SK-N-SH (cell line): ENCODE measurements at regions not wholly inside any gene's neighbourhood (a gene's known extent, or its start where the extent isn't known, plus 50 kb on each side); places are given as distances from the start of the nearest gene placed in this dataset.

Experiments
- CTCF ChIA-PET: fragments of 300-600, 350-600 bp; formaldehyde crosslinking; extraction: SDS; loops from one replicate; lab custom pipeline; 2021; lab: Yijun Ruan, JAX
- POLR2A ChIA-PET: fragments of 350-600 bp; sonication (Branson Sonifier 250); formaldehyde crosslinking; extraction: SDS; loops from one replicate; lab custom pipeline; 2020; ENCODE audit warnings: antibody characterized with exemption, inconsistent platforms; lab: Yijun Ruan, JAX
- DNase-seq: peaks from one replicate; pipeline ENCODE4 v3.0.0; 2012
- H2AFZ ChIP-seq: fragments of 200-600 bp; sonication (generic); 2 replicates; pipeline ENCODE4 v1.8.1; 2016; ENCODE audit warnings: antibody characterized with exemption, mild to moderate bottlenecking, low read depth
- H3F3A ChIP-seq: fragments of 200-600 bp; sonication (generic); replicated peaks from 2 replicates; pipeline ENCODE3; 2016; ENCODE audit warnings: antibody characterized with exemption, mild to moderate bottlenecking; ENCODE audit not compliant: insufficient read depth
- H3K27ac ChIP-seq, 2 experiments: fragments of 200-500 bp in 1 of 2; fragments of 200-600 bp in 1 of 2; sonication (Bioruptor generic) in 1 of 2; sonication (generic), shearing (Covaris generic) in 1 of 2; 2 replicates each; pipeline versions ENCODE4 v1.5.1 to v1.6.1; 2014 to 2016; ENCODE audit warnings: low read depth in 2 of 2, inconsistent platforms in 1 of 2, low read length in 1 of 2, mild to moderate bottlenecking in 1 of 2, mixed read lengths in 1 of 2
- H3K27me3 ChIP-seq: fragments of 200-600 bp; sonication (generic), shearing (Covaris generic); 2 replicates; pipeline ENCODE4 v1.6.1; 2016; ENCODE audit warnings: mixed run types; ENCODE audit not compliant: insufficient read depth
- H3K36me3 ChIP-seq, 2 experiments: fragments of 200-500 bp in 1 of 2; fragments of 200-600 bp in 1 of 2; sonication (Bioruptor generic) in 1 of 2; sonication (generic) in 1 of 2; replicated peaks in 1 of 2; 2 replicates each; pipeline versions ENCODE3 to v1.5.1; 2014 to 2016; ENCODE audit warnings: low read length in 1 of 2, mild to moderate bottlenecking in 1 of 2; ENCODE audit not compliant: insufficient read depth in 2 of 2, control insufficient read depth in 1 of 2
- H3K4me1 ChIP-seq, 2 experiments: fragments of 200-500 bp in 1 of 2; fragments of 200-600 bp in 1 of 2; sonication (Bioruptor generic) in 1 of 2; sonication (generic), shearing (Covaris generic) in 1 of 2; 2 replicates each; pipeline versions ENCODE4 v1.5.1 to v1.6.1; 2014 to 2016; ENCODE audit warnings: low read depth in 1 of 2, low read length in 1 of 2, mixed run types in 1 of 2; ENCODE audit not compliant: insufficient read depth in 2 of 2, control insufficient read depth in 1 of 2
- H3K4me2 ChIP-seq: fragments of 200-600 bp; sonication (generic), shearing (Covaris generic); 2 replicates; pipeline ENCODE4 v1.6.1; 2017; ENCODE audit warnings: mixed run types
- H3K4me3 ChIP-seq, 2 experiments: fragments of 200-500 bp in 1 of 2; fragments of 200-600 bp in 1 of 2; sonication (Bioruptor generic) in 1 of 2; sonication (generic), shearing (Covaris generic) in 1 of 2; 2 replicates each; pipeline versions ENCODE4 v1.5.1 to v1.8.1; 2014 to 2016; ENCODE audit warnings: low read depth in 2 of 2, inconsistent platforms in 1 of 2, low read length in 1 of 2, mild to moderate bottlenecking in 1 of 2, mixed read lengths in 1 of 2, moderate library complexity in 1 of 2
- H3K79me2 ChIP-seq: fragments of 200-600 bp; sonication (generic); 2 replicates; pipeline ENCODE4 v1.8.1; 2017; ENCODE audit warnings: mild to moderate bottlenecking; ENCODE audit not compliant: insufficient read depth
- H3K9ac ChIP-seq: fragments of 200-600 bp; sonication (generic); 2 replicates; pipeline ENCODE4 v1.6.1; 2017; ENCODE audit warnings: mixed run types
- H3K9me2 ChIP-seq: fragments of 200-600 bp; sonication (generic); 2 replicates; pipeline ENCODE4 v1.6.1; 2017; ENCODE audit warnings: mixed run types
- H3K9me3 ChIP-seq: fragments of 200-600 bp; sonication (generic); 2 replicates; pipeline ENCODE4 v1.6.1; 2017; ENCODE audit warnings: mixed run types, mild to moderate bottlenecking, moderate library complexity
- H4K20me1 ChIP-seq: fragments of 200-600 bp; sonication (generic); 2 replicates; pipeline ENCODE4 v1.6.1; 2017; ENCODE audit warnings: mild to moderate bottlenecking, mixed run types; ENCODE audit not compliant: insufficient read depth
- CHD2 ChIP-seq: fragments of 150-350 bp; IDR thresholded peaks from 2 replicates; pipeline ENCODE4 v1.6.1; 2018; ENCODE audit warnings: low read length; ENCODE audit not compliant: partially characterized antibody
- EP300 ChIP-seq, 2 experiments: IDR thresholded peaks; 2 replicates each; pipeline versions ENCODE4 v1.4.0 to v1.6.1; 2012; ENCODE audit warnings: borderline replicate concordance in 1 of 2, low read depth in 1 of 2, low read length in 1 of 2
- EZH2phosphoT487 ChIP-seq: fragments of 200-600 bp; sonication (generic); IDR thresholded peaks from 2 replicates; pipeline ENCODE4 v1.6.1; 2017; ENCODE audit warnings: low read depth, mixed run types, mild to moderate bottlenecking, antibody characterized with exemption, moderate library complexity, borderline replicate concordance
- FOSL2 ChIP-seq: IDR thresholded peaks from 2 replicates; pipeline ENCODE4 v1.4.0; 2012; ENCODE audit warnings: low read depth, mild to moderate bottlenecking, moderate library complexity, borderline replicate concordance
- GATA2 ChIP-seq: sonication (generic); formaldehyde crosslinking; IDR thresholded peaks from 2 replicates; pipeline ENCODE4 v1.5.0; 2020; ENCODE audit warnings: mild to moderate bottlenecking, missing genetic modification reagents
- NRF1 ChIP-seq: IDR thresholded peaks from 2 replicates; pipeline ENCODE4 v1.6.1; 2012; ENCODE audit warnings: low read depth, mild to moderate bottlenecking, low read length
- POLR2AphosphoS5 ChIP-seq: IDR thresholded peaks from 2 replicates; pipeline ENCODE4 v1.6.1; 2012; ENCODE audit warnings: low read depth, low read length
- RCOR1 ChIP-seq: fragments of 150-350 bp; IDR thresholded peaks from 2 replicates; pipeline ENCODE4 v1.6.1; 2017; ENCODE audit warnings: antibody characterized with exemption, low read length
- RXRA ChIP-seq: IDR thresholded peaks from 2 replicates; pipeline ENCODE4 v1.4.0; 2012; ENCODE audit warnings: low read depth, mild to moderate bottlenecking, borderline replicate concordance
- SIN3A ChIP-seq: IDR thresholded peaks from 2 replicates; pipeline ENCODE4 v1.6.1; 2012; ENCODE audit warnings: low read depth, mild to moderate bottlenecking, low read length, moderate library complexity, borderline replicate concordance
- TAF1 ChIP-seq: IDR thresholded peaks from 2 replicates; pipeline ENCODE4 v1.6.1; 2012; ENCODE audit warnings: low read depth, mild to moderate bottlenecking, low read length, moderate library complexity, borderline replicate concordance
- TCF12 ChIP-seq: IDR thresholded peaks from 2 replicates; pipeline ENCODE4 v1.4.0; 2012
- YY1 ChIP-seq: IDR thresholded peaks from 2 replicates; pipeline ENCODE4 v1.4.0; 2012; ENCODE audit warnings: low read depth, mild to moderate bottlenecking
- WGBS: methylation state at CpG from one replicate; pipeline ENCODE4 v1.1.6; 2017; ENCODE audit warnings: low lambda C conversion rate; 5-methylcytosine and 5-hydroxymethylcytosine counted together
- TF ChIP-seq, protein P1 (sequence below): IDR thresholded peaks from 2 replicates; pipeline ENCODE4 v1.4.0; 2012; ENCODE audit warnings: low read depth
- TF ChIP-seq, protein P2 (sequence below): fragments of 150-350 bp; IDR thresholded peaks from 2 replicates; pipeline ENCODE4 v1.6.1; 2016; ENCODE audit warnings: mild to moderate bottlenecking, low read depth, low read length
- TF ChIP-seq, protein P3 (sequence below): IDR thresholded peaks from 2 replicates; pipeline ENCODE4 v1.4.0; 2012; ENCODE audit warnings: low read depth, borderline replicate concordance
- TF ChIP-seq, protein P4 (sequence below): IDR thresholded peaks from 2 replicates; pipeline ENCODE4 v1.6.1; 2012; ENCODE audit warnings: mild to moderate bottlenecking, low read depth, low read length, moderate library complexity
- TF ChIP-seq, protein P5 (sequence below): fragments of 150-350 bp; IDR thresholded peaks from 2 replicates; pipeline ENCODE4 v1.6.1; 2017; ENCODE audit warnings: antibody characterized with exemption, low read length, low read depth, borderline replicate concordance

GRCh38 chr10:90571481-90572258 is 286.2 kb downstream of the HTR7 start:
- POLR2A ChIA-PET = no interaction called here
- no peak for DNase-seq

DNA sequence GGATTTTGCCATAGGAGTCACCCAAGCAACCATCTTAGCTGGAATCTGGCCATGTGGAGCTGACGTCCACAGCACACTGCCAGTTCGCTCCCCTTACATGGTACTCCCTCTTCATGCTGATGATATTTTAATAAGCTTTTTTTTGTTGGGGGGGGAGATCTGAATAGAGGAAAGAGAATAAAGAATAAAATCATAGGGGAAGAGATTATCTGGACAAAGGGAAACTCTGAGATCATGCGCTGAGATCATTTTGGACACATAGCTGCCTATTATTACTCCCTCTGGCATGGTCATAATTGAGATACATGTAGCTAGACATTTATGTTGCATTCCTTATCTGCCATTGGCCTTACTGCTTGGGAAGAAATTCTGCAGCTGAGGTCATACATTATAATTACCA is 282.7 kb downstream of the HTR7 start:
- CTCF ChIA-PET = no interaction called here
- H3K9me3 ChIP-seq = no peaks in the 10 kb centered on the region
- 24% methylated on average over 3 of the region's 3 CpGs for WGBS
- TF ChIP-seq TCF12 = no peak
- TF ChIP-seq, protein P1, sequence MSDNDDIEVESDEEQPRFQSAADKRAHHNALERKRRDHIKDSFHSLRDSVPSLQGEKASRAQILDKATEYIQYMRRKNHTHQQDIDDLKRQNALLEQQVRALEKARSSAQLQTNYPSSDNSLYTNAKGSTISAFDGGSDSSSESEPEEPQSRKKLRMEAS = no peak
- no peak for TF ChIP-seq YY1
- no peak for TF ChIP-seq CHD2
- TF ChIP-seq RCOR1 = no peak
- TF ChIP-seq TAF1 = no peak
- TF ChIP-seq, protein P2, sequence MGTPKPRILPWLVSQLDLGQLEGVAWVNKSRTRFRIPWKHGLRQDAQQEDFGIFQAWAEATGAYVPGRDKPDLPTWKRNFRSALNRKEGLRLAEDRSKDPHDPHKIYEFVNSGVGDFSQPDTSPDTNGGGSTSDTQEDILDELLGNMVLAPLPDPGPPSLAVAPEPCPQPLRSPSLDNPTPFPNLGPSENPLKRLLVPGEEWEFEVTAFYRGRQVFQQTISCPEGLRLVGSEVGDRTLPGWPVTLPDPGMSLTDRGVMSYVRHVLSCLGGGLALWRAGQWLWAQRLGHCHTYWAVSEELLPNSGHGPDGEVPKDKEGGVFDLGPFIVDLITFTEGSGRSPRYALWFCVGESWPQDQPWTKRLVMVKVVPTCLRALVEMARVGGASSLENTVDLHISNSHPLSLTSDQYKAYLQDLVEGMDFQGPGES = no peak
- TF ChIP-seq, protein P3, sequence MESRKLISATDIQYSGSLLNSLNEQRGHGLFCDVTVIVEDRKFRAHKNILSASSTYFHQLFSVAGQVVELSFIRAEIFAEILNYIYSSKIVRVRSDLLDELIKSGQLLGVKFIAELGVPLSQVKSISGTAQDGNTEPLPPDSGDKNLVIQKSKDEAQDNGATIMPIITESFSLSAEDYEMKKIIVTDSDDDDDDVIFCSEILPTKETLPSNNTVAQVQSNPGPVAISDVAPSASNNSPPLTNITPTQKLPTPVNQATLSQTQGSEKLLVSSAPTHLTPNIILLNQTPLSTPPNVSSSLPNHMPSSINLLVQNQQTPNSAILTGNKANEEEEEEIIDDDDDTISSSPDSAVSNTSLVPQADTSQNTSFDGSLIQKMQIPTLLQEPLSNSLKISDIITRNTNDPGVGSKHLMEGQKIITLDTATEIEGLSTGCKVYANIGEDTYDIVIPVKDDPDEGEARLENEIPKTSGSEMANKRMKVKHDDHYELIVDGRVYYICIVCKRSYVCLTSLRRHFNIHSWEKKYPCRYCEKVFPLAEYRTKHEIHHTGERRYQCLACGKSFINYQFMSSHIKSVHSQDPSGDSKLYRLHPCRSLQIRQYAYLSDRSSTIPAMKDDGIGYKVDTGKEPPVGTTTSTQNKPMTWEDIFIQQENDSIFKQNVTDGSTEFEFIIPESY = no peak
- no peak for TF ChIP-seq GATA2
- TF ChIP-seq RXRA = no peak

More at GRCh38 chr10:90571481-90572258, 286.2 kb downstream of the HTR7 start:
- Histone ChIP-seq H3K9me3 (no peaks in the 10 kb centered on the region), H3K4me1 (no peaks in the 10 kb centered on the region), H3K79me2 (no peaks in the 10 kb centered on the region), H3K27ac (no peak overlapping the region), H4K20me1 (no peaks in the 10 kb centered on the region), H2AFZ (no peak overlapping the region), H3F3A (no peaks in the 10 kb centered on the region), H3K9ac (no peak overlapping the region), H3K36me3 (no peaks in the 10 kb centered on the region), H3K27me3 (no peaks in the 10 kb centered on the region; the same call in 1 of the 2 replicates)
- WGBS = 2% methylated on average over 8 of the region's 8 CpGs
- no peak for TF ChIP-seq POLR2AphosphoS5
- no peak for TF ChIP-seq TAF1
- TF ChIP-seq EZH2phosphoT487 = no peak
- no peak for TF ChIP-seq NRF1
- TF ChIP-seq FOSL2 = no peak
- TF ChIP-seq SIN3A = no peak
- TF ChIP-seq, protein P4, sequence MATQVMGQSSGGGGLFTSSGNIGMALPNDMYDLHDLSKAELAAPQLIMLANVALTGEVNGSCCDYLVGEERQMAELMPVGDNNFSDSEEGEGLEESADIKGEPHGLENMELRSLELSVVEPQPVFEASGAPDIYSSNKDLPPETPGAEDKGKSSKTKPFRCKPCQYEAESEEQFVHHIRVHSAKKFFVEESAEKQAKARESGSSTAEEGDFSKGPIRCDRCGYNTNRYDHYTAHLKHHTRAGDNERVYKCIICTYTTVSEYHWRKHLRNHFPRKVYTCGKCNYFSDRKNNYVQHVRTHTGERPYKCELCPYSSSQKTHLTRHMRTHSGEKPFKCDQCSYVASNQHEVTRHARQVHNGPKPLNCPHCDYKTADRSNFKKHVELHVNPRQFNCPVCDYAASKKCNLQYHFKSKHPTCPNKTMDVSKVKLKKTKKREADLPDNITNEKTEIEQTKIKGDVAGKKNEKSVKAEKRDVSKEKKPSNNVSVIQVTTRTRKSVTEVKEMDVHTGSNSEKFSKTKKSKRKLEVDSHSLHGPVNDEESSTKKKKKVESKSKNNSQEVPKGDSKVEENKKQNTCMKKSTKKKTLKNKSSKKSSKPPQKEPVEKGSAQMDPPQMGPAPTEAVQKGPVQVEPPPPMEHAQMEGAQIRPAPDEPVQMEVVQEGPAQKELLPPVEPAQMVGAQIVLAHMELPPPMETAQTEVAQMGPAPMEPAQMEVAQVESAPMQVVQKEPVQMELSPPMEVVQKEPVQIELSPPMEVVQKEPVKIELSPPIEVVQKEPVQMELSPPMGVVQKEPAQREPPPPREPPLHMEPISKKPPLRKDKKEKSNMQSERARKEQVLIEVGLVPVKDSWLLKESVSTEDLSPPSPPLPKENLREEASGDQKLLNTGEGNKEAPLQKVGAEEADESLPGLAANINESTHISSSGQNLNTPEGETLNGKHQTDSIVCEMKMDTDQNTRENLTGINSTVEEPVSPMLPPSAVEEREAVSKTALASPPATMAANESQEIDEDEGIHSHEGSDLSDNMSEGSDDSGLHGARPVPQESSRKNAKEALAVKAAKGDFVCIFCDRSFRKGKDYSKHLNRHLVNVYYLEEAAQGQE = no peak
- TF ChIP-seq, protein P5, sequence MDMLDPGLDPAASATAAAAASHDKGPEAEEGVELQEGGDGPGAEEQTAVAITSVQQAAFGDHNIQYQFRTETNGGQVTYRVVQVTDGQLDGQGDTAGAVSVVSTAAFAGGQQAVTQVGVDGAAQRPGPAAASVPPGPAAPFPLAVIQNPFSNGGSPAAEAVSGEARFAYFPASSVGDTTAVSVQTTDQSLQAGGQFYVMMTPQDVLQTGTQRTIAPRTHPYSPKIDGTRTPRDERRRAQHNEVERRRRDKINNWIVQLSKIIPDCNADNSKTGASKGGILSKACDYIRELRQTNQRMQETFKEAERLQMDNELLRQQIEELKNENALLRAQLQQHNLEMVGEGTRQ = no peak
- TF ChIP-seq EP300 (IDR thresholded peaks at IDR 0.05; ENCODE audit: borderline replicate concordance in 1 of 2, low read depth in 1 of 2, low read length in 1 of 2) = no peak
- TF ChIP-seq, all 33 proteins: peak for 0
- no peak overlapping the region for H3K4me2 ChIP-seq
- no peak overlapping the region for H3K4me3 ChIP-seq
- CTCF ChIA-PET = interaction anchor here (0.7 kb wide), 1 partner anchor 668 kb away, joined by 3 read pairs; no protein-coding TSS in a partner anchor
- H3K9me2 ChIP-seq = no peaks in the 10 kb centered on the region

More for the DNA sequence above, 282.7 kb downstream of the HTR7 start:
- no peaks in the 10 kb centered on the region for H3K36me3 ChIP-seq
- H3K79me2 ChIP-seq = no peaks in the 10 kb centered on the region
- H4K20me1 ChIP-seq = no peaks in the 10 kb centered on the region
- H3K4me3 ChIP-seq = no peak overlapping the region
- H2AFZ ChIP-seq = no peak overlapping the region
- H3K27me3 ChIP-seq = no peaks in the 10 kb centered on the region; the same call in 1 of the 2 replicates
- no peaks in the 10 kb centered on the region for H3F3A ChIP-seq
- H3K9me2 ChIP-seq = no peaks in the 10 kb centered on the region
- H3K4me1 ChIP-seq = no peaks in the 10 kb centered on the region
- POLR2A ChIA-PET = no interaction called here
- H3K27ac ChIP-seq = no peak overlapping the region
- H3K9ac ChIP-seq = no peak overlapping the region
- H3K4me2 ChIP-seq = no peak overlapping the region
- no peak for DNase-seq
